ENCODE measurements at regions not wholly inside any gene's neighbourhood (a gene's known extent, or its start where the extent isn't known, plus 50 kb on each side); places are given as distances from the start of the nearest gene placed in this dataset.

DNA sequence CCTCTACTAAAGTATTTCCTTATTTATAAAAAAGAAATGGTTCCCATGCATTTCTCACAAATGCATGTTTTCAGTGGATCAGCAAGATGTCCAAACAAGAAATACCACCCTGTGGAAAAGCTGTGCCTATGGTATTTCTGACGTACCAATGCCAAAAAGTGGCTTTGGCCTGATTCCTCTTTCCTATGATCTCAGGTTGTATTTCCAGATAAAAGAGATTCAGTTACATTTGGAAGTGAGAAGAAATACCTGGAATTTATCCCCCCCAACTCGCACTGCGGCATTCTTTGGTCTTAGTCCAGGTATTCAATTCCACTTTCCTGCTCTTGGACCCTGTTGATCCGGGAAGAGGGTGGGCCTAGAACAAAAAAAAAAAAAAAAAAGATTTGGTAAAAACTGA, 815.9 kb upstream of the FRG1 start:
- TF ChIP-seq CTCF (IDR thresholded peaks at IDR 0.05) (no peak), POLR2AphosphoS5 (IDR thresholded peaks at IDR 0.05) (no peak), EP300 (IDR thresholded peaks at IDR 0.05) (no peak), POLR2A (IDR thresholded peaks at IDR 0.05; ENCODE audit: low read depth) (no peak)
